H7 (cell line): ENCODE measurements at regions not wholly inside any gene's neighbourhood (a gene's known extent, or its start where the extent isn't known, plus 50 kb on each side); places are given as distances from the start of the nearest gene placed in this dataset.
"Not testable (repeated sequence)": the region's sequence is repeated elsewhere in the genome, so short reads cannot be mapped to it uniquely, and the experiment has no call there.

ENCODE experiments used
- DNase-seq: peaks from one replicate; pipeline ENCODE4 v3.0.0; 2012
- H3K27me3 ChIP-seq: 2 replicates; pipeline ENCODE4 v1.6.0; 2011; ENCODE audit warnings: mild to moderate bottlenecking, low read length; ENCODE audit not compliant: control insufficient read depth, insufficient read depth
- H3K36me3 ChIP-seq: replicated peaks from 2 replicates; pipeline ENCODE4 v1.5.1; 2011; ENCODE audit warnings: low read length; ENCODE audit not compliant: control insufficient read depth, insufficient read depth
- H3K4me3 ChIP-seq: 2 replicates; pipeline ENCODE4 v1.5.1; 2011; ENCODE audit warnings: low read depth, mild to moderate bottlenecking, control low read depth, low read length, moderate library complexity; ENCODE audit not compliant: insufficient read depth

GRCh38 chr5:57735279-57736153, 252.9 kb upstream of the ACTBL2 start:
- not testable (repeated sequence) for H3K4me3 ChIP-seq, H3K27me3 ChIP-seq, H3K36me3 ChIP-seq, DNase-seq

GRCh38 chr5:57734296-57734695, 251.7 kb upstream of the ACTBL2 start:
- DNase-seq, result no peak
- Histone ChIP-seq H3K4me3 (no peak overlapping the region), H3K27me3 (no peaks in the 10 kb centered on the region), H3K36me3 (no peaks in the 10 kb centered on the region)

GRCh38 chr5:57727591-57727990, 245.0 kb upstream of the ACTBL2 start:
- Histone ChIP-seq H3K4me3 (no peak overlapping the region), H3K36me3 (no peaks in the 10 kb centered on the region)
- no peak for DNase-seq

GRCh38 chr5:57725658-57726504, 243.3 kb upstream of the ACTBL2 start:
- no peak for DNase-seq
- no peaks in the 10 kb centered on the region for H3K36me3 ChIP-seq
- H3K27me3 ChIP-seq, result no peaks in the 10 kb centered on the region
- no peak overlapping the region for H3K4me3 ChIP-seq

More at GRCh38 chr5:57727591-57727990, 245.0 kb upstream of the ACTBL2 start:
- no peaks in the 10 kb centered on the region for H3K27me3 ChIP-seq

GRCh38 chr5:57724836-57725235, 242.2 kb upstream of the ACTBL2 start:
- H3K4me3 ChIP-seq, result no peak overlapping the region
- H3K27me3 ChIP-seq, result no peaks in the 10 kb centered on the region
- H3K36me3 ChIP-seq, result no peaks in the 10 kb centered on the region
- no peak for DNase-seq

GRCh38 chr5:57721226-57721625, 238.6 kb upstream of the ACTBL2 start:
- no peak overlapping the region for H3K4me3 ChIP-seq
- no peak for DNase-seq
- no peaks in the 10 kb centered on the region for H3K27me3 ChIP-seq
- H3K36me3 ChIP-seq, result no peaks in the 10 kb centered on the region

- Histone ChIP-seq H3K36me3 (no peaks in the 10 kb centered on the region), H3K4me3 (no peak overlapping the region), H3K27me3 (no peaks in the 10 kb centered on the region)
- DNase-seq, result no peak
Measured at GRCh38 chr5:57720656-57721055, 238.0 kb upstream of the ACTBL2 start.

- no peak for DNase-seq
- no peaks in the 10 kb centered on the region for H3K27me3 ChIP-seq
- H3K36me3 ChIP-seq, result no peaks in the 10 kb centered on the region
- H3K4me3 ChIP-seq, result no peak overlapping the region
Measured at GRCh38 chr5:57719216-57719615, 236.6 kb upstream of the ACTBL2 start.

- no peaks in the 10 kb centered on the region for H3K36me3 ChIP-seq
- no peak overlapping the region for H3K4me3 ChIP-seq
- no peaks in the 10 kb centered on the region for H3K27me3 ChIP-seq
- no peak for DNase-seq
Measured at GRCh38 chr5:57718155-57718554, 235.5 kb upstream of the ACTBL2 start.

GRCh38 chr5:57717555-57717954, 234.9 kb upstream of the ACTBL2 start:
- no peaks in the 10 kb centered on the region for H3K27me3 ChIP-seq
- no peak for DNase-seq
- no peaks in the 10 kb centered on the region for H3K36me3 ChIP-seq
- no peak overlapping the region for H3K4me3 ChIP-seq

GRCh38 chr5:57716661-57717060, 234.1 kb upstream of the ACTBL2 start:
- no peak for DNase-seq
- no peaks in the 10 kb centered on the region for H3K36me3 ChIP-seq
- no peak overlapping the region for H3K4me3 ChIP-seq
- H3K27me3 ChIP-seq, result no peaks in the 10 kb centered on the region

- DNase-seq, result no peak
- no peaks in the 10 kb centered on the region for H3K27me3 ChIP-seq
- H3K36me3 ChIP-seq, result no peaks in the 10 kb centered on the region
- no peak overlapping the region for H3K4me3 ChIP-seq
Measured at GRCh38 chr5:57715296-57715695, 232.7 kb upstream of the ACTBL2 start.

- not testable (repeated sequence) for H3K36me3 ChIP-seq, DNase-seq, H3K4me3 ChIP-seq, H3K27me3 ChIP-seq
Measured at GRCh38 chr5:57713535-57713934, 230.9 kb upstream of the ACTBL2 start.

GRCh38 chr5:57711946-57712345, 229.3 kb upstream of the ACTBL2 start:
- Histone ChIP-seq H3K36me3 (no peaks in the 10 kb centered on the region), H3K4me3 (no peak overlapping the region), H3K27me3 (no peaks in the 10 kb centered on the region)
- no peak for DNase-seq

GRCh38 chr5:57711471-57711870, 228.9 kb upstream of the ACTBL2 start:
- no peak for DNase-seq
- Histone ChIP-seq H3K4me3 (no peak overlapping the region), H3K36me3 (no peaks in the 10 kb centered on the region), H3K27me3 (no peaks in the 10 kb centered on the region)
